ENCODE measurements at regions not wholly inside any gene's neighbourhood (a gene's known extent, or its start where the extent isn't known, plus 50 kb on each side); places are given as distances from the start of the nearest gene placed in this dataset.

- intact Hi-C loops (cut with DNase I), result no loop called here
- WGBS, 2 donors, result 88% methylated on average over 1 of the region's 1 CpG
- DNase-seq, result no peak
Measured at GRCh38 chr3:84439476-84439875, 519.3 kb upstream of the CADM2 start.

DNA sequence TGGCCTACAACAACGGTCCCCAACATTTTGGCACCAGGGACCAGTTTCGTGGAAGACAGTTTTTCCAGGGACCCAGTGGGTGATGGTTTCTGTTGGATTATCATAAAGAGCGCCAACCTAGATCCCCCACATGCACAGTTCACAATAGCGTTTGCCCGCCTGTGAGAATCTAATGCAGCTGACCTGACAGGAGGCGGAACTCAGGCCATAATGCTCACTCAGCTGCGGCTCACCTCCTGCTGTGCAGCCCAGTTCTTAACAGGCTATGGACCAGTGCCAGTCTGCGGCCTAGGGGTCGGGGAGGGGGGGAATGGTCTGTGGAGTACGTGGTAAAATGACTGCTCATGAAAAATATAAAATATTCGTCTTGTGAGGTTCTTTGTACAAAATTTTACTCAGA lies 518.5 kb upstream of the CADM2 start:
- ATAC-seq (ENCODE audit: low FRiP score) (no peak), DNase-seq (no peak)
- Histone ChIP-seq H3K27me3 (ENCODE audit: control insufficient read depth in 1 of 2, insufficient read depth in 2 of 2, low read length in 1 of 2) (no peaks in the 10 kb centered on the region), H3K4me3 (ENCODE audit: low read length in 2 of 2) (no peak overlapping the region), H3K36me3 (ENCODE audit: control insufficient read depth in 1 of 2, insufficient read depth in 2 of 2, low read length in 1 of 2) (no peaks in the 10 kb centered on the region), H3K4me1 (ENCODE audit: control insufficient read depth in 1 of 2, insufficient read depth in 2 of 2, low read length in 2 of 2) (no peaks in the 10 kb centered on the region), H3K27ac (ENCODE audit: low read depth in 1 of 2, low read length in 2 of 2) (no peak overlapping the region), H3K9me3 (ENCODE audit: control insufficient read depth, low read length) (no peaks in the 10 kb centered on the region)
- 70 to 72% methylated on average over 11 of the region's 11 CpGs for WGBS, 2 donors
- intact Hi-C loops (cut with DNase I), result no loop called here

More at GRCh38 chr3:84439476-84439875, 519.3 kb upstream of the CADM2 start:
- Histone ChIP-seq H3K4me3 (ENCODE audit: low read length in 2 of 2) (no peak overlapping the region), H3K9me3 (ENCODE audit: control insufficient read depth, low read length) (no peaks in the 10 kb centered on the region), H3K4me1 (ENCODE audit: control insufficient read depth in 1 of 2, insufficient read depth in 2 of 2, low read length in 2 of 2) (no peaks in the 10 kb centered on the region), H3K27me3 (ENCODE audit: control insufficient read depth in 1 of 2, insufficient read depth in 2 of 2, low read length in 1 of 2) (no peaks in the 10 kb centered on the region), H3K36me3 (ENCODE audit: control insufficient read depth in 1 of 2, insufficient read depth in 2 of 2, low read length in 1 of 2) (no peaks in the 10 kb centered on the region), H3K27ac (ENCODE audit: low read depth in 1 of 2, low read length in 2 of 2) (no peak overlapping the region)
- no peak for ATAC-seq (ENCODE audit: low FRiP score)

- 75% methylated on average over 2 of the region's 2 CpGs for WGBS, 2 donors
- no peaks in the 10 kb centered on the region for H3K27me3 ChIP-seq (ENCODE audit: control insufficient read depth in 1 of 2, insufficient read depth in 2 of 2, low read length in 1 of 2)
Measured at GRCh38 chr3:84442533-84442932, 516.3 kb upstream of the CADM2 start.

DNA sequence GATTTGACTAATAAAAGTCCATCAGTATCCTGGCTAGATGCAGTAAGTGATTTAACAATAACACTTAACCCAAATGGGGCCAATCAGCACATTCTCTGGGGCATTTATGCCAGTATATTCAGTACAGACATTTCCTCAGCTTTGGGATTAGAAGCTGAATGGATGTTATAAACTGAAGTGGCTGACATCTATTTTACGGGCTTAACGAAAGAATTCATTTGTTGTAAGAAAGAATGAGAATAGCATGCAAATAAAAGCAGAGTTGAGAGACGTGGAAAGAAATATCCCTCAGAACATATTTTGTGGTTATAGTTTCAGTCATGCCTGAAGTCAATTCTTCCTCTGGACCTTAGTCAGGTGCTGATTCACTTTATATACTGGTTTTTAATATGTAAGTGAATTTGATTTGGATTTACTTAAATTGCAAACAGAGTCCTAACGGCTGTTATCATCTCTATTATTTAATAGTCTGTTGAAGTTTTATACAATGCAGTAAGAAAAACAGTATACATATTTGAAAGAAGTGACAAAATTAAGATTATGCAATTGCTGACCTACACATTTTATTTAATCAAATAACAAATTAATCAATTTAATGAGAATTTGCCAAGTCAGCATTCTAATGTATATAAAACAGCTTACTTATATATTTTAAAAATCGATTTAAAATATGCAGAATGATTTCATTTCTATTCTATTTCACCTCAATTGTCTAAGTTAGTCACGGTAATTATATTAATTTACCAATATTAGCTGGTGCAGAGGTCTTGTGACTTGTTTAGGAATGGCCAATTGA lies 513.9 kb upstream of the CADM2 start:
- H3K9me3 ChIP-seq (ENCODE audit: control insufficient read depth, low read length), result no peaks in the 10 kb centered on the region
- no peaks in the 10 kb centered on the region for H3K4me1 ChIP-seq (ENCODE audit: control insufficient read depth in 1 of 2, insufficient read depth in 2 of 2, low read length in 2 of 2)
- no peak overlapping the region for H3K4me3 ChIP-seq (ENCODE audit: low read length in 2 of 2)
- WGBS, 2 donors, result 59 to 64% methylated on average over 6 of the region's 6 CpGs
- H3K27ac ChIP-seq (ENCODE audit: low read depth in 1 of 2, low read length in 2 of 2), result no peak overlapping the region
- H3K36me3 ChIP-seq (ENCODE audit: control insufficient read depth in 1 of 2, insufficient read depth in 2 of 2, low read length in 1 of 2), result no peaks in the 10 kb centered on the region
- DNase-seq (no peak), ATAC-seq (ENCODE audit: low FRiP score) (no peak)
- intact Hi-C loops (cut with DNase I), result no loop called here
- no peaks in the 10 kb centered on the region for H3K27me3 ChIP-seq (ENCODE audit: control insufficient read depth in 1 of 2, insufficient read depth in 2 of 2, low read length in 1 of 2)

More at GRCh38 chr3:84442533-84442932, 516.3 kb upstream of the CADM2 start:
- no peak overlapping the region for H3K4me3 ChIP-seq (ENCODE audit: low read length in 2 of 2)
- no peaks in the 10 kb centered on the region for H3K36me3 ChIP-seq (ENCODE audit: control insufficient read depth in 1 of 2, insufficient read depth in 2 of 2, low read length in 1 of 2)
- no peak for ATAC-seq (ENCODE audit: low FRiP score)
- no peaks in the 10 kb centered on the region for H3K4me1 ChIP-seq (ENCODE audit: control insufficient read depth in 1 of 2, insufficient read depth in 2 of 2, low read length in 2 of 2)
- intact Hi-C loops (cut with DNase I), result no loop called here
- no peak for DNase-seq
- H3K9me3 ChIP-seq (ENCODE audit: control insufficient read depth, low read length), result no peaks in the 10 kb centered on the region
- H3K27ac ChIP-seq (ENCODE audit: low read depth in 1 of 2, low read length in 2 of 2), result no peak overlapping the region

- Histone ChIP-seq H3K36me3 (ENCODE audit: control insufficient read depth in 1 of 2, insufficient read depth in 2 of 2, low read length in 1 of 2) (no peaks in the 10 kb centered on the region), H3K9me3 (ENCODE audit: control insufficient read depth, low read length) (no peaks in the 10 kb centered on the region), H3K4me1 (ENCODE audit: control insufficient read depth in 1 of 2, insufficient read depth in 2 of 2, low read length in 2 of 2) (no peaks in the 10 kb centered on the region), H3K4me3 (ENCODE audit: low read length in 2 of 2) (no peak overlapping the region), H3K27ac (ENCODE audit: low read depth in 1 of 2, low read length in 2 of 2) (no peak overlapping the region), H3K27me3 (ENCODE audit: control insufficient read depth in 1 of 2, insufficient read depth in 2 of 2, low read length in 1 of 2) (no peaks in the 10 kb centered on the region)
- 84 to 87% methylated on average over 8 of the region's 8 CpGs for WGBS, 2 donors
- no peak for DNase-seq
- intact Hi-C loops (cut with DNase I), result no loop called here
- no peak for ATAC-seq (ENCODE audit: low FRiP score)
Measured at GRCh38 chr3:84487296-84487695, 471.5 kb upstream of the CADM2 start.

- Histone ChIP-seq H3K4me3 (ENCODE audit: low read length in 2 of 2) (no peak overlapping the region), H3K27ac (ENCODE audit: low read depth in 1 of 2, low read length in 2 of 2) (no peak overlapping the region), H3K9me3 (ENCODE audit: control insufficient read depth, low read length) (no peaks in the 10 kb centered on the region), H3K4me1 (ENCODE audit: control insufficient read depth in 1 of 2, insufficient read depth in 2 of 2, low read length in 2 of 2) (no peaks in the 10 kb centered on the region), H3K27me3 (ENCODE audit: control insufficient read depth in 1 of 2, insufficient read depth in 2 of 2, low read length in 1 of 2) (no peaks in the 10 kb centered on the region), H3K36me3 (ENCODE audit: control insufficient read depth in 1 of 2, insufficient read depth in 2 of 2, low read length in 1 of 2) (no peaks in the 10 kb centered on the region)
- DNase-seq (no peak), ATAC-seq (ENCODE audit: low FRiP score) (no peak)
- WGBS, 2 donors, result 62 to 81% methylated on average over 1 of the region's 1 CpG
- intact Hi-C loops (cut with DNase I), result no loop called here
Measured at GRCh38 chr3:84504761-84505160, 454.0 kb upstream of the CADM2 start.

DNA sequence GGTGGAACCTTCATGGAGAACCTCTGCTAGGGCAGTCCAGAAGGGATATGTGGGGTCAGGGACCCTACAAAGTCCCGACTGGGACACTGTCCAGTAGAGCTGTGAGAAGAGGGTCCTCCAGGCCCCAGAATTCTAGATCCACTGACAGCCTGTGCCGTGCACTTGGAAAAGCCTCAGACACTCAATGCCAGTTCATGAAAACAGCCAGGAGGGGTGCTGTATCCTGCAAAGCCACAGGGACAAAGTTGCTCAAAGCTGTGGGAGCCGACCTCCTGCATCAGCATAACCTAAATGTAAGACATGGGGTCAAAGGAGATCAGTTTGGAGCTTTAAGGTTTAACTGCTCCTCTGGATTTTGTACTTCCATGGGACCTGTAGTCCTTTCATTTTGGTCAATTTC lies 448.8 kb upstream of the CADM2 start:
- H3K9me3 ChIP-seq (ENCODE audit: control insufficient read depth, low read length), result no peaks in the 10 kb centered on the region
- intact Hi-C loops (cut with DNase I), result no loop called here
- WGBS, 2 donors, result 72 to 79% methylated on average over 3 of the region's 3 CpGs
- DNase-seq (no peak), ATAC-seq (ENCODE audit: low FRiP score) (no peak)
- H3K36me3 ChIP-seq (ENCODE audit: control insufficient read depth in 1 of 2, insufficient read depth in 2 of 2, low read length in 1 of 2), result no peaks in the 10 kb centered on the region
- no peak overlapping the region for H3K27ac ChIP-seq (ENCODE audit: low read depth in 1 of 2, low read length in 2 of 2)
- no peaks in the 10 kb centered on the region for H3K27me3 ChIP-seq (ENCODE audit: control insufficient read depth in 1 of 2, insufficient read depth in 2 of 2, low read length in 1 of 2)
- no peak overlapping the region for H3K4me3 ChIP-seq (ENCODE audit: low read length in 2 of 2)
- no peaks in the 10 kb centered on the region for H3K4me1 ChIP-seq (ENCODE audit: control insufficient read depth in 1 of 2, insufficient read depth in 2 of 2, low read length in 2 of 2)

- peaks cover 3% of the 10 kb centered on the region for H3K9me3 ChIP-seq (ENCODE audit: control insufficient read depth, low read length)
- ATAC-seq (ENCODE audit: low FRiP score), result no peak
- H3K27me3 ChIP-seq (ENCODE audit: control insufficient read depth in 1 of 2, insufficient read depth in 2 of 2, low read length in 1 of 2), result no peaks in the 10 kb centered on the region
- no peak overlapping the region for H3K27ac ChIP-seq (ENCODE audit: low read depth in 1 of 2, low read length in 2 of 2)
- no peaks in the 10 kb centered on the region for H3K4me1 ChIP-seq (ENCODE audit: control insufficient read depth in 1 of 2, insufficient read depth in 2 of 2, low read length in 2 of 2)
- H3K36me3 ChIP-seq (ENCODE audit: control insufficient read depth in 1 of 2, insufficient read depth in 2 of 2, low read length in 1 of 2), result no peaks in the 10 kb centered on the region
- intact Hi-C loops (cut with DNase I), result no loop called here
- H3K4me3 ChIP-seq (ENCODE audit: low read length in 2 of 2), result no peak overlapping the region
- DNase-seq, result no peak
- WGBS, 2 donors, result 75 to 91% methylated on average over 6 of the region's 6 CpGs
Measured at GRCh38 chr3:84522893-84523292, 435.9 kb upstream of the CADM2 start.

DNA sequence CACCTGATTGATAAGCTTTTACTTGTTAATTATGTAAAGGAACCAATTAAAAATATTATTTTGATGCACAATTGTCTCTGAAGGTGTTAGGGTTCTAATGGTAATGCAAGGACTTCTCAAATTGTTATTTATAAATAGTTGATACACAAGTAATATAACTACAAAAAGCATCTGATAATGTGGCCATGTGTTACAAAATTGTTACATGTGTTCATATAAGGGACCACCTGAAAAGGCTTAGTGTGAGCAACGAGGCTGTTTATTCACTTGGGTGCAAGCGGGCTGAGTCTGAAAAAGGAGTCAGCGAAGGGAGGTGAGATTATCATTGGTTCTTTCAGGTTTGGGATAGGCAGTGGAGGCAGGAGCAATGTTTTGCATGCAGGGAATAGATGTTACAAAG lies 421.9 kb upstream of the CADM2 start:
- Histone ChIP-seq H3K9me3 (ENCODE audit: control insufficient read depth, low read length) (no peaks in the 10 kb centered on the region), H3K27ac (ENCODE audit: low read depth in 1 of 2, low read length in 2 of 2) (no peak overlapping the region), H3K36me3 (ENCODE audit: control insufficient read depth in 1 of 2, insufficient read depth in 2 of 2, low read length in 1 of 2) (no peaks in the 10 kb centered on the region), H3K4me3 (ENCODE audit: low read length in 2 of 2) (no peak overlapping the region), H3K27me3 (ENCODE audit: control insufficient read depth in 1 of 2, insufficient read depth in 2 of 2, low read length in 1 of 2) (no peaks in the 10 kb centered on the region), H3K4me1 (ENCODE audit: control insufficient read depth in 1 of 2, insufficient read depth in 2 of 2, low read length in 2 of 2) (no peaks in the 10 kb centered on the region)
- 86% methylated on average over 3 of the region's 3 CpGs for WGBS, 2 donors
- intact Hi-C loops (cut with DNase I), result no loop called here
- no peak for DNase-seq
- ATAC-seq (ENCODE audit: low FRiP score), result no peak

Measured in aorta (tissue), 5 donors.